HCT116 (cell line): ENCODE measurements at regions not wholly inside any gene's neighbourhood (a gene's known extent, or its start where the extent isn't known, plus 50 kb on each side); places are given as distances from the start of the nearest gene placed in this dataset.

Source experiments
- ATAC-seq: fragments of 200-7000 bp; cut with Tn5 transposase; 2 replicates; pipeline ENCODE4 v1.9.1; 2020; ENCODE audit warnings: mild to moderate bottlenecking, moderate library complexity
- BruUV-seq: library from RNA; stranded (reverse); fragments of 400-500 nt; replicated peaks from 2 replicates; lab custom pipeline; 2021; lab: Mats Ljungman, UMichigan
- CTCF ChIA-PET: fragments of 300-600 bp; sonication (Branson Sonifier 250); formaldehyde crosslinking; loops from one replicate; lab custom pipeline; 2021; ENCODE audit warnings: antibody characterized with exemption; lab: Charles Lee
- POLR2A ChIA-PET: fragments of 300-600, 350-600 bp; sonication (Branson Sonifier 250); formaldehyde crosslinking; loops from one replicate; lab custom pipeline; 2021; ENCODE audit warnings: antibody characterized with exemption; lab: Charles Lee
- RAD21 ChIA-PET, 2 experiments: fragments of 300-600 bp; sonication (Branson Sonifier 250); formaldehyde crosslinking; loops; one replicate each; lab custom pipeline; 2023; ENCODE audit warnings: low total read pairs in 2 of 2; ENCODE audit not compliant: uncharacterized antibody in 2 of 2, unreplicated experiment in 2 of 2, low non-redundant PET in 1 of 2; lab: Charles Lee
- DNase-seq: peaks from one replicate; pipeline ENCODE4 v3.0.0-alpha.2; 2010; ENCODE audit warnings: low read depth, low spot score
- H2AFZ ChIP-seq: fragments of 200-600 bp; shearing (Covaris generic), sonication (generic); 2 replicates; pipeline ENCODE4 v1.6.1; 2017; ENCODE audit warnings: low read depth, mixed run types, mixed read lengths, antibody characterized with exemption, low read length; ENCODE audit not compliant: poor library complexity, severe bottlenecking
- H3K27ac ChIP-seq: 2 replicates; pipeline ENCODE4 v1.5.1; 2012; ENCODE audit warnings: low read depth, low read length
- H3K27me3 ChIP-seq: fragments of 200-600 bp; sonication (generic); 2 replicates; pipeline ENCODE4 v1.6.1; 2016; ENCODE audit warnings: mixed run types, low read length, mixed read lengths; ENCODE audit not compliant: insufficient read depth
- H3K36me3 ChIP-seq, 2 experiments: fragments of 200-500 bp in 1 of 2; fragments of 200-600 bp in 1 of 2; sonication (Bioruptor generic) in 1 of 2; sonication (generic) in 1 of 2; 2 replicates each; pipeline versions ENCODE4 v1.5.1 to v1.6.1; 2014 to 2016; ENCODE audit warnings: low read length in 2 of 2, inconsistent platforms in 1 of 2, mixed read lengths in 1 of 2, mixed run types in 1 of 2; ENCODE audit not compliant: insufficient read depth in 2 of 2, control insufficient read depth in 1 of 2
- H3K4me1 ChIP-seq, 2 experiments: fragments of 200-600 bp in 1 of 2; sonication (generic) in 1 of 2; 2 replicates each; pipeline versions ENCODE4 v1.5.1 to v1.6.1; 2012 to 2017; ENCODE audit warnings: low read length in 2 of 2, inconsistent platforms in 1 of 2, mild to moderate bottlenecking in 1 of 2, mixed read lengths in 1 of 2, mixed run types in 1 of 2, moderate library complexity in 1 of 2; ENCODE audit not compliant: insufficient read depth in 2 of 2, control insufficient read depth in 1 of 2
- H3K4me2 ChIP-seq: fragments of 200-600 bp; sonication (generic); 2 replicates; pipeline ENCODE4 v1.6.1; 2017; ENCODE audit warnings: mixed run types, low read length, mixed read lengths
- H3K4me3 ChIP-seq, 2 experiments: fragments of 200-600 bp in 1 of 2; sonication (generic) in 1 of 2; replicated peaks in 1 of 2; 2 replicates each; pipeline ENCODE4 v1.5.1; 2011 to 2016; ENCODE audit warnings: low read length in 2 of 2, control low read depth in 1 of 2, low read depth in 1 of 2, mild to moderate bottlenecking in 1 of 2, mixed read lengths in 1 of 2, mixed run types in 1 of 2
- H3K79me2 ChIP-seq: fragments of 200-600 bp; sonication (generic); 2 replicates; pipeline ENCODE4 v1.6.1; 2017; ENCODE audit warnings: mild to moderate bottlenecking, mixed run types, low read length, moderate library complexity, mixed read lengths; ENCODE audit not compliant: insufficient read depth
- H3K9ac ChIP-seq: fragments of 200-600 bp; sonication (generic); 2 replicates; pipeline ENCODE4 v1.6.1; 2016; ENCODE audit warnings: low read length, mixed read lengths
- H3K9me2 ChIP-seq: fragments of 200-600 bp; sonication (generic), shearing (Covaris generic); 2 replicates; pipeline ENCODE4 v1.6.1; 2017; ENCODE audit warnings: mixed run types, mild to moderate bottlenecking, moderate library complexity; ENCODE audit not compliant: insufficient read depth
- H3K9me3 ChIP-seq, 2 experiments: fragments of 200-500 bp in 1 of 2; fragments of 200-600 bp in 1 of 2; sonication (Bioruptor generic) in 1 of 2; sonication (generic) in 1 of 2; 2 replicates each; pipeline ENCODE4 v1.6.1; 2014 to 2017; ENCODE audit warnings: low read length in 2 of 2, mixed read lengths in 2 of 2, inconsistent platforms in 1 of 2, low read depth in 1 of 2, mild to moderate bottlenecking in 1 of 2, mixed run types in 1 of 2, moderate library complexity in 1 of 2; ENCODE audit not compliant: control insufficient read depth in 1 of 2, insufficient read depth in 1 of 2
- H4K20me1 ChIP-seq: fragments of 200-600 bp; sonication (generic), shearing (Covaris generic); 2 replicates; pipeline ENCODE4 v1.6.1; 2017; ENCODE audit warnings: mixed run types, mild to moderate bottlenecking, moderate library complexity; ENCODE audit not compliant: insufficient read depth
- ATF3 ChIP-seq: IDR thresholded peaks from 2 replicates; pipeline ENCODE4 v1.6.1; 2012
- CEBPB ChIP-seq: IDR thresholded peaks from 2 replicates; pipeline ENCODE4 v1.6.1; 2012; ENCODE audit warnings: low read depth
- CTCF ChIP-seq, 3 experiments: fragments of 200-600 bp in 1 of 3; sonication (generic) in 1 of 3; IDR thresholded peaks in 2 of 3; conservative IDR thresholded peaks in 1 of 3; 2 replicates each; pipeline ENCODE4 v1.5.1; 2012 to 2017; ENCODE audit warnings: low read depth in 2 of 3, low read length in 2 of 3, antibody characterized with exemption in 1 of 3, borderline replicate concordance in 1 of 3, control low read depth in 1 of 3, mild to moderate bottlenecking in 1 of 3, mixed read lengths in 1 of 3, mixed run types in 1 of 3, moderate library complexity in 1 of 3; ENCODE audit not compliant: insufficient read depth in 1 of 3
- EGR1 ChIP-seq: IDR thresholded peaks from 2 replicates; pipeline ENCODE4 v1.6.1; 2012; ENCODE audit warnings: low read depth
- EZH2 ChIP-seq: fragments of 200-600 bp; sonication (generic); IDR thresholded peaks from 2 replicates; pipeline ENCODE4 v1.6.1; 2017; ENCODE audit warnings: antibody characterized with exemption, mixed run types
- JUND ChIP-seq: IDR thresholded peaks from 2 replicates; pipeline ENCODE4 v1.6.1; 2012
- MAX ChIP-seq: IDR thresholded peaks from 2 replicates; pipeline ENCODE4 v1.6.1; 2012
- POLR2AphosphoS5 ChIP-seq: IDR thresholded peaks from 2 replicates; pipeline ENCODE4 v1.6.1; 2011; ENCODE audit warnings: mild to moderate bottlenecking, low read depth, low read length, moderate library complexity
- TCF7L2 ChIP-seq: IDR thresholded peaks from 2 replicates; pipeline ENCODE4 v1.7.0; 2011; ENCODE audit warnings: borderline replicate concordance, inconsistent platforms; ENCODE audit not compliant: insufficient read depth, insufficient read length; ENCODE audit errors: extremely low read depth
- YY1 ChIP-seq: IDR thresholded peaks from 2 replicates; pipeline ENCODE4 v1.6.1; 2011; ENCODE audit warnings: low read length, low read depth, moderate library complexity, mild to moderate bottlenecking; ENCODE audit not compliant: insufficient replicate concordance; ENCODE audit errors: extremely low read depth
- intact Hi-C: fragments of 100-400 bp; cut with micrococcal nuclease; formaldehyde crosslinking; loops from 2 replicates; pipeline ENCODE4 v1.10.0; 2022

GRCh38 chr3:25153561-25153960, 274.5 kb upstream of the RARB start:
- TF ChIP-seq YY1, result no peak
- no peak for TF ChIP-seq EZH2
- TF ChIP-seq TCF7L2, result no peak
- no peak for TF ChIP-seq EGR1
- no peak for TF ChIP-seq MAX
- no peak for TF ChIP-seq CEBPB
- TF ChIP-seq CTCF (IDR thresholded peaks at IDR 0.05 in 2 of 3, conservative IDR thresholded peaks at IDR 0.05 in 1 of 3; ENCODE audit: borderline replicate concordance in 1 of 3, insufficient read depth in 1 of 3, low read depth in 2 of 3, low read length in 2 of 3), result no peak
- TF ChIP-seq ATF3, result no peak
- TF ChIP-seq POLR2AphosphoS5, result no peak
- no peak for TF ChIP-seq JUND
- Histone ChIP-seq H3K36me3 (no peaks in the 10 kb centered on the region), H3K79me2 (no peaks in the 10 kb centered on the region), H4K20me1 (no peaks in the 10 kb centered on the region), H3K4me3 (no peak overlapping the region), H3K27me3 (no peaks in the 10 kb centered on the region), H3K9me3 (no peaks in the 10 kb centered on the region), H3K4me2 (no peak overlapping the region), H3K4me1 (no peaks in the 10 kb centered on the region), H3K9me2 (no peaks in the 10 kb centered on the region), H3K9ac (no peak overlapping the region), H3K27ac (no peak overlapping the region), H2AFZ (no peak overlapping the region)
- ChIA-PET POLR2A (no interaction called here), RAD21 (no interaction called here), CTCF (no interaction called here)
- DNase-seq, result no peak
- intact Hi-C loops, result no loop called here
- BruUV-seq, result no TSS peak
- no peak for ATAC-seq
